A204.1 (cell line): ENCODE measurements at regions not wholly inside any gene's neighbourhood (a gene's known extent, or its start where the extent isn't known, plus 50 kb on each side); places are given as distances from the start of the nearest gene placed in this dataset.
"Not testable (repeated sequence)": the region's sequence is repeated elsewhere in the genome, so short reads cannot be mapped to it uniquely, and the experiment has no call there.

Experiments used
- FAIRE-seq: peaks from 2 replicates; lab custom pipeline; 2012; peaks lifted over from hg19 to GRCh38; lab: Jason Lieb, UNC

DNA sequence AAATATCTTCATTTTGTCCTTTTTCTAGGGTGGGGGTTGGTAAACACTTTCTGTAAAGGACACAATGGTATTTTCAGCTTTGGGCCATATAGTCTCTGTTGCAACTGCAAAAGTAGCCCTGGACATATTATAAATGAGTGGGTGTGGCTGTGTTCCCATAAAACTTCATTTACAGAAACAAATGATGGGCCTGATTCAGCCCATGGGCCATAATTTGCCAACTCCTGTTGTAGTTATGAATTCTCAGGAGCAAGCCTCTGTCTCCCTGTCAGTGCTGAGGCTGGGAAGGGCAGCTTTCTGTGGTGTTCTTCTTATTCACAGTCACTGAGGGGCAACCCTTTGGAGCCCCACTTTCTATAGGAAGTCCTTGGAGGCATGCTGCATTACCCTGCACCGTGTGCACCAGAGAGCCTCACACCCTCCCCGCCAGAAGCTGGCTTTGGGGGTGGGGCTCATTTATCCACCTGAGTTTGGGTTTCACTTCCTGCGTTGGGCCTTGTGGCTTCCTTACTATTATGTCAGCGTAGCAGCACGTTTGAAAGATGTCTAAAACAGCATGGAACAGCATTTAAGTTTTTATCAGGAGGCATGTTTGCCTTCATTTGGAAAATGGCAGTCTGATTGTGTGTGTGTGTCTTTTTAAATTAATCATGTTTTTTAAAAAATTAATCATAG, 60.8 kb upstream of the FAN1 start:
- FAIRE-seq, result not testable (repeated sequence)

GRCh38 chr15:30845536-30845935, 58.2 kb upstream of the FAN1 start:
- FAIRE-seq, result not testable (repeated sequence)
